SK-N-SH treated with all-trans-retinoic acid at 6 μM for 48 hours (cell line): ENCODE measurements at regions not wholly inside any gene's neighbourhood (a gene's known extent, or its start where the extent isn't known, plus 50 kb on each side); places are given as distances from the start of the nearest gene placed in this dataset.

Experiments used
- ATAC-seq: fragments of 200-7000 bp; cut with Tn5 transposase; 3 replicates; pipeline ENCODE4 v1.9.1; 2020; ENCODE audit warnings: mild to moderate bottlenecking, moderate library complexity
- ARNTL ChIP-seq: fragments of 450-650 bp; formaldehyde crosslinking; IDR thresholded peaks from 2 replicates; pipeline ENCODE4 v1.5.0; 2020; ENCODE audit warnings: low read depth, mild to moderate bottlenecking, moderate library complexity, borderline replicate concordance
- BACH2 ChIP-seq: fragments of 250-450 bp; sonication (Bioruptor Pico); IDR thresholded peaks from 2 replicates; pipeline ENCODE4 v1.9.0; 2021; ENCODE audit warnings: mild to moderate bottlenecking, borderline replicate concordance
- CSRNP3 ChIP-seq: fragments of 250-450 bp; sonication (Bioruptor Pico); IDR thresholded peaks from 2 replicates; pipeline ENCODE4 v1.5.1; 2021; ENCODE audit warnings: mild to moderate bottlenecking, moderate library complexity
- GLIS3 ChIP-seq: fragments of 250-450 bp; sonication (Bioruptor Pico); IDR thresholded peaks from 2 replicates; pipeline ENCODE4 v1.5.0; 2020; ENCODE audit warnings: mild to moderate bottlenecking, moderate library complexity
- ISL1 ChIP-seq: fragments of 250-450 bp; sonication (Bioruptor Pico); IDR thresholded peaks from 2 replicates; pipeline ENCODE4 v2.1.2; 2022; ENCODE audit warnings: mild to moderate bottlenecking, moderate library complexity
- RARB ChIP-seq: fragments of 250-450 bp; sonication (Bioruptor Pico); IDR thresholded peaks from 2 replicates; pipeline ENCODE4 v1.8.0; 2021; ENCODE audit warnings: mild to moderate bottlenecking, moderate library complexity
- SNAI2 ChIP-seq: fragments of 250-450 bp; sonication (Bioruptor Pico); IDR thresholded peaks from 2 replicates; pipeline ENCODE4 v1.5.0; 2020; ENCODE audit warnings: mild to moderate bottlenecking, moderate library complexity
- TOX ChIP-seq: fragments of 250-450 bp; sonication (Bioruptor Pico); IDR thresholded peaks from 2 replicates; pipeline ENCODE4 v1.8.0; 2021; ENCODE audit warnings: mild to moderate bottlenecking, moderate library complexity, borderline replicate concordance
- TSHZ2 ChIP-seq: fragments of 250-450 bp; sonication (Bioruptor Pico); IDR thresholded peaks from 2 replicates; pipeline ENCODE4 v1.5.0; 2020; ENCODE audit warnings: mild to moderate bottlenecking, moderate library complexity
- ZC3H10 ChIP-seq: fragments of 250-450 bp; sonication (Bioruptor Pico); IDR thresholded peaks from 2 replicates; pipeline ENCODE4 v1.5.1; 2021; ENCODE audit warnings: mild to moderate bottlenecking, moderate library complexity
- ZFP3 ChIP-seq: fragments of 250-450 bp; sonication (Bioruptor Pico); IDR thresholded peaks from 2 replicates; pipeline ENCODE4 v1.5.0; 2020; ENCODE audit warnings: mild to moderate bottlenecking, moderate library complexity
- ZFP30 ChIP-seq: fragments of 450-650 bp; formaldehyde crosslinking; IDR thresholded peaks from 2 replicates; pipeline ENCODE4 v1.5.0; 2022; ENCODE audit warnings: mild to moderate bottlenecking, moderate library complexity
- ZNF565 ChIP-seq: fragments of 450-650 bp; formaldehyde crosslinking; conservative IDR thresholded peaks from 2 replicates; pipeline ENCODE4 v1.5.0; 2020; ENCODE audit warnings: low read depth, mild to moderate bottlenecking, moderate library complexity
- ZNF70 ChIP-seq: fragments of 450-650 bp; formaldehyde crosslinking; IDR thresholded peaks from 2 replicates; pipeline ENCODE4 v1.5.0; 2020; ENCODE audit warnings: mild to moderate bottlenecking, moderate library complexity
- TF ChIP-seq, protein P1 (sequence below): fragments of 250-450 bp; sonication (Bioruptor Pico); IDR thresholded peaks from 2 replicates; pipeline ENCODE4 v1.8.0; 2020; ENCODE audit warnings: mild to moderate bottlenecking, moderate library complexity, borderline replicate concordance
- TF ChIP-seq, protein P2 (sequence below): fragments of 250-450 bp; sonication (Bioruptor Pico); IDR thresholded peaks from 2 replicates; pipeline ENCODE4 v1.5.1; 2020; ENCODE audit warnings: low read depth, mild to moderate bottlenecking, moderate library complexity

DNA sequence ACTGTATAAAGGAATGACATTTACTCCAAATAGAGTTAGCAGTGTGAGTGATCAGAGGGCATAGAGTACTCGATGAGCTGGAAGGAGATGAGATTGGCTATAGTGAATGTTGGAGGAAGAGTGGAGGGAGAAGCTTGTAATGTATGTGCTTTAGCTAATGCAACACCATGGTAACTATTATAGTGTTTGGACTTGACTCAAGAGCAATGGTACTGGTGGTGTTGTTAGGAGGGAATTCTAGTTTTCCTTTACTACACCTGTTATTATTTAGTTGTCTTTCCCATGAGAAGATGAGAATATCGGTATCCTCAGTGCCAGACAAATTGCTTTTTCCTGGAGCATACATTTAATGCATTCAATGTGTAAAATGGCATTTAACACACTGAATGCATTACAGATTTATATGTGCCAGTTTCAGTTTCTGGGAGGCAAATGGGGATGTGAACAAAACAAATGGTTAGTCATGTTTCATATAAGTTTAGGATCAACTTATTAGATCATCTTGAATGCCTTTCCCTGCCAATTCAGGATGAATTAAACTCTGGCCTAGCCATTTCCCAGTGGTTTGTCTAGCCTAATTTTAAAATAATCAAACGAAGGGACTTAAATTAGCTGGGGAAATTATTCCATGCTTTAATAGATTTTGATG is 291.1 kb upstream of the ADAMTS5 start:
- TF ChIP-seq, protein P1, sequence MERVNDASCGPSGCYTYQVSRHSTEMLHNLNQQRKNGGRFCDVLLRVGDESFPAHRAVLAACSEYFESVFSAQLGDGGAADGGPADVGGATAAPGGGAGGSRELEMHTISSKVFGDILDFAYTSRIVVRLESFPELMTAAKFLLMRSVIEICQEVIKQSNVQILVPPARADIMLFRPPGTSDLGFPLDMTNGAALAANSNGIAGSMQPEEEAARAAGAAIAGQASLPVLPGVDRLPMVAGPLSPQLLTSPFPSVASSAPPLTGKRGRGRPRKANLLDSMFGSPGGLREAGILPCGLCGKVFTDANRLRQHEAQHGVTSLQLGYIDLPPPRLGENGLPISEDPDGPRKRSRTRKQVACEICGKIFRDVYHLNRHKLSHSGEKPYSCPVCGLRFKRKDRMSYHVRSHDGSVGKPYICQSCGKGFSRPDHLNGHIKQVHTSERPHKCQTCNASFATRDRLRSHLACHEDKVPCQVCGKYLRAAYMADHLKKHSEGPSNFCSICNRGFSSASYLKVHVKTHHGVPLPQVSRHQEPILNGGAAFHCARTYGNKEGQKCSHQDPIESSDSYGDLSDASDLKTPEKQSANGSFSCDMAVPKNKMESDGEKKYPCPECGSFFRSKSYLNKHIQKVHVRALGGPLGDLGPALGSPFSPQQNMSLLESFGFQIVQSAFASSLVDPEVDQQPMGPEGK (CRISPR knock-in tag) = 0 out of 2 replicates have a peak, but pooled peaks have one; percentile 70
- TF ChIP-seq RARB (CRISPR knock-in tag) (0 out of 2 replicates have a peak, but pooled peaks have one; percentile 28), TOX (peak; percentile 76; the same call in 1 of the 2 replicates), ZNF70 (CRISPR knock-in tag) (no peak), SNAI2 (no peak), CSRNP3 (CRISPR knock-in tag) (peak; percentile 40; the same call in 1 of the 2 replicates), BACH2 (no peak), TSHZ2 (no peak), ZC3H10 (peak; percentile 93; the same call in 1 of the 2 replicates), ISL1 (CRISPR knock-in tag) (peak; percentile 89)
- ATAC-seq = peak; percentile 86

DNA sequence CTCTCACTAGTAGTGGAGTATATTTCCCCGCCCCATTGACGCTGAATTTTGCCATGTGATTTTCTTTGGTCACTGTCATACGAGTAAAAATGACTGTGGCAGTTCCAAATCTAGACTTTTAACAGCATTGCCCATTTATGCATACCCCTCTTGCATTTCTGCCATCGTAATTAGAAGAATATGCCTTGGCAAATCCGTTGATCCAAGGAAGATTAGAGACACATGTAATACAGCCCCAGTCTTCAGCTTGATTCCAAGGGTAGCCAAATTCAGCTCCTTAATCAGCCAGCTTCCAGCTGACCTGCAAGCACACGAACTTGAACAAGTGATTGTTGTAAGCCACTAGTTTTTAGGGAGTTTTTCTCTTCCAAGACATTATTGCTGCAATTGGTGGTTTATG is 290.3 kb upstream of the ADAMTS5 start:
- TF ChIP-seq RARB (CRISPR knock-in tag) = no peak
- ATAC-seq = no peak

DNA sequence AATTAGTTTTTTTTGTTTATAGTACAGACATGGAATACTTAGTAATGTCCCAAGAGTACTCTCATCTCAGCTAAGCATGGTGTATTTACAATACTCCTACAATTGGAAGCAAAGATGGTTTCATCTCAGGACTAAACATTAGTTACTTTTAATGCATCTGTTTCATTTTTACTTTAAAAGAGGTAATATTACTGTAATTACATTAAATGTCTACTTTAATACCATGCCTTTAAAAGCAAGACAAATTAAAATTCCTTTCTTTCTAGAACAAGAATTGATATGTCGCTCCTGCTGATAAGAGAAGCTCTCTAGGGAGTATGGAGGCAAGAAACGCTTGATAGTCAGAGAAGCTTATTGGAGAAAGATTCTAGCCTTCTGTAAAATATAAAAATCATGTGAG is 284.9 kb upstream of the ADAMTS5 start:
- no peak for ATAC-seq
- TF ChIP-seq, protein P2, sequence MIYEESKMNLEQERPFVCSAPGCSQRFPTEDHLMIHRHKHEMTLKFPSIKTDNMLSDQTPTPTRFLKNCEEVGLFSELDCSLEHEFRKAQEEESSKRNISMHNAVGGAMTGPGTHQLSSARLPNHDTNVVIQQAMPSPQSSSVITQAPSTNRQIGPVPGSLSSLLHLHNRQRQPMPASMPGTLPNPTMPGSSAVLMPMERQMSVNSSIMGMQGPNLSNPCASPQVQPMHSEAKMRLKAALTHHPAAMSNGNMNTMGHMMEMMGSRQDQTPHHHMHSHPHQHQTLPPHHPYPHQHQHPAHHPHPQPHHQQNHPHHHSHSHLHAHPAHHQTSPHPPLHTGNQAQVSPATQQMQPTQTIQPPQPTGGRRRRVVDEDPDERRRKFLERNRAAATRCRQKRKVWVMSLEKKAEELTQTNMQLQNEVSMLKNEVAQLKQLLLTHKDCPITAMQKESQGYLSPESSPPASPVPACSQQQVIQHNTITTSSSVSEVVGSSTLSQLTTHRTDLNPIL (CRISPR knock-in tag) = no peak
- peak; percentile 95 for TF ChIP-seq ISL1 (CRISPR knock-in tag)

GRCh38 chr21:27250366-27250765 is 283.5 kb upstream of the ADAMTS5 start:
- no peak for TF ChIP-seq ZFP30
- no peak for TF ChIP-seq SNAI2
- no peak for TF ChIP-seq GLIS3 (CRISPR knock-in tag)
- no peak for TF ChIP-seq CSRNP3 (CRISPR knock-in tag)
- TF ChIP-seq ZFP3 (CRISPR knock-in tag) = no peak
- no peak for TF ChIP-seq BACH2
- no peak for TF ChIP-seq TSHZ2
- TF ChIP-seq ZNF565 (CRISPR knock-in tag) = no peak
- no peak for TF ChIP-seq ARNTL (CRISPR knock-in tag)
- ATAC-seq = no peak
